T-cell (primary cell): ENCODE measurements at regions not wholly inside any gene's neighbourhood (a gene's known extent, or its start where the extent isn't known, plus 50 kb on each side); places are given as distances from the start of the nearest gene placed in this dataset.

Source experiments
- ATAC-seq, 4 experiments: fragments of 200-7000 bp in 3 of 4; fragments of 150-1000 bp in 1 of 4; cut with Tn5 transposase; replicated peaks in 1 of 4; 1 replicate in 3 of 4; 2 replicates in 1 of 4; pipeline ENCODE4 v1.10.0; 2021; ENCODE audit warnings: moderate library complexity in 3 of 4, mild to moderate bottlenecking in 2 of 4, moderate number of reproducible peaks in 1 of 4
- CTCF ChIA-PET, 2 donors: fragments of 300-600 bp; sonication (Branson Sonifier 250); formaldehyde crosslinking; loops; one replicate each; lab custom pipeline; 2022; ENCODE audit warnings: antibody characterized with exemption in 2 of 2; lab: Charles Lee
- POLR2A ChIA-PET, 2 donors: fragments of 300-600 bp; sonication (Branson Sonifier 250); formaldehyde crosslinking; loops; one replicate each; lab custom pipeline; 2022; ENCODE audit warnings: antibody characterized with exemption in 2 of 2; lab: Charles Lee
- DNase-seq, 35 experiments: peaks; one replicate each; pipeline versions ENCODE4 v3.0.0 to v3.0.0-alpha.2; 2013 to 2023
- H3K27ac ChIP-seq: one replicate; pipeline ENCODE4 v1.5.1; 2013; ENCODE audit warnings: low read length
- H3K27me3 ChIP-seq, 2 experiments: replicated peaks in 1 of 2; 1 replicate in 1 of 2; 2 replicates in 1 of 2; pipeline versions ENCODE4 v1.6.1 to v1.7.0; 2013; ENCODE audit warnings: low read length in 1 of 2, mixed read lengths in 1 of 2; ENCODE audit not compliant: control insufficient read depth in 2 of 2, insufficient read depth in 2 of 2; ENCODE audit errors: extremely low read depth in 1 of 2
- H3K36me3 ChIP-seq, 2 donors: 1 replicate in 1 of 2; 2 replicates in 1 of 2; pipeline versions ENCODE4 v1.6.1 to v1.7.0; 2013; ENCODE audit warnings: low read length in 1 of 2; ENCODE audit not compliant: control insufficient read depth in 2 of 2, insufficient read depth in 1 of 2; ENCODE audit errors: extremely low read depth in 1 of 2
- H3K4me1 ChIP-seq, 2 experiments: 1 replicate in 1 of 2; 2 replicates in 1 of 2; pipeline versions ENCODE4 v1.6.1 to v1.7.0; 2013; ENCODE audit warnings: low read length in 2 of 2, mixed read lengths in 1 of 2; ENCODE audit not compliant: insufficient read depth in 2 of 2, control insufficient read depth in 1 of 2; ENCODE audit errors: extremely low read depth in 1 of 2
- H3K4me3 ChIP-seq, 2 donors: 1 replicate in 1 of 2; 2 replicates in 1 of 2; pipeline versions ENCODE4 v1.5.1 to v1.7.0; 2013; ENCODE audit warnings: mild to moderate bottlenecking in 2 of 2, low read length in 1 of 2, moderate library complexity in 1 of 2; ENCODE audit not compliant: control insufficient read depth in 1 of 2; ENCODE audit errors: extremely low read depth in 1 of 2
- H3K9me3 ChIP-seq: 2 replicates; pipeline ENCODE4 v1.7.0; 2013
- H3K27ac Mint-ChIP-seq, 2 donors: one replicate each; pipeline ENCODE4 v1.8.0; 2020 to 2021; ENCODE audit warnings: mild to moderate bottlenecking in 2 of 2, mixed read lengths in 2 of 2
- H3K27me3 Mint-ChIP-seq, 2 donors: one replicate each; pipeline ENCODE4 v1.8.0; 2021 to 2022; ENCODE audit warnings: mixed read lengths in 2 of 2
- H3K36me3 Mint-ChIP-seq: one replicate; pipeline ENCODE4 v1.8.0; 2021; ENCODE audit warnings: mixed read lengths
- H3K4me1 Mint-ChIP-seq, 3 donors: one replicate each; pipeline ENCODE4 v1.8.0; 2020 to 2022; ENCODE audit warnings: mixed read lengths in 3 of 3, mild to moderate bottlenecking in 1 of 3
- H3K4me3 Mint-ChIP-seq, 3 donors: one replicate each; pipeline ENCODE4 v1.8.0; 2020 to 2022; ENCODE audit warnings: mild to moderate bottlenecking in 3 of 3, mixed read lengths in 3 of 3, moderate library complexity in 3 of 3
- H3K9me3 Mint-ChIP-seq, 3 donors: one replicate each; pipeline ENCODE4 v1.8.0; 2020 to 2022; ENCODE audit warnings: mixed read lengths in 3 of 3
- WGBS: methylation state at CpG from one replicate; pipeline ENCODE4 v1.1.5; 2013; ENCODE audit warnings: missing lambda C conversion rate; ENCODE audit not compliant: insufficient coverage; 5-methylcytosine and 5-hydroxymethylcytosine counted together

- Mint-ChIP-seq H3K4me1 (no peaks in the 10 kb centered on the region), H3K27me3 (no peaks in the 10 kb centered on the region), H3K36me3 (no peaks in the 10 kb centered on the region), H3K27ac (no peak overlapping the region), H3K4me3 (no peak overlapping the region), H3K9me3 (peaks cover 0 to 15% (median 2%) of the 10 kb centered on the region in 3 donors)
- no peak for ATAC-seq
- Histone ChIP-seq H3K4me3 (no peak overlapping the region), H3K4me1 (no peaks in the 10 kb centered on the region), H3K9me3 (no peaks in the 10 kb centered on the region), H3K27ac (no peak overlapping the region), H3K36me3 (no peaks in the 10 kb centered on the region), H3K27me3 (no peaks in the 10 kb centered on the region)
- ChIA-PET CTCF (no interaction called here), POLR2A (no interaction called here)
- no peak for DNase-seq
Measured at GRCh38 chr10:83555264-83555663, 584.0 kb upstream of the GHITM start.

- Histone ChIP-seq H3K9me3 (no peaks in the 10 kb centered on the region), H3K4me1 (no peaks in the 10 kb centered on the region), H3K4me3 (no peak overlapping the region), H3K27ac (no peak overlapping the region), H3K27me3 (no peaks in the 10 kb centered on the region), H3K36me3 (no peaks in the 10 kb centered on the region)
- no peak for DNase-seq
- ChIA-PET CTCF (no interaction called here), POLR2A (interaction anchor here in 1 of 2 donors (0.5 to 0.6 kb wide), 2 partner anchors 11 to 12 kb away, joined by 7 read pairs; no protein-coding TSS in a partner anchor)
- H3K9me3 Mint-ChIP-seq: peaks cover 0 to 20% (median 7%) of the 10 kb centered on the region in 3 donors
- no peaks in the 10 kb centered on the region for H3K36me3 Mint-ChIP-seq
- no peak overlapping the region for H3K4me3 Mint-ChIP-seq
- ATAC-seq: no peak
- H3K4me1 Mint-ChIP-seq: no peaks in the 10 kb centered on the region
- 97% methylated on average over 2 of the region's 3 CpGs for WGBS
- no peak overlapping the region for H3K27ac Mint-ChIP-seq
- no peaks in the 10 kb centered on the region for H3K27me3 Mint-ChIP-seq
Measured at GRCh38 chr10:83562381-83562780, 576.9 kb upstream of the GHITM start.

- Mint-ChIP-seq H3K4me3 (no peak overlapping the region), H3K4me1 (no peaks in the 10 kb centered on the region), H3K27ac (no peak overlapping the region), H3K36me3 (no peaks in the 10 kb centered on the region), H3K9me3 (peaks cover 0 to 16% (median 5%) of the 10 kb centered on the region in 3 donors), H3K27me3 (no peaks in the 10 kb centered on the region)
- Histone ChIP-seq H3K27ac (no peak overlapping the region), H3K4me3 (no peak overlapping the region), H3K27me3 (no peaks in the 10 kb centered on the region), H3K9me3 (no peaks in the 10 kb centered on the region), H3K36me3 (no peaks in the 10 kb centered on the region), H3K4me1 (no peaks in the 10 kb centered on the region)
- ChIA-PET CTCF (no interaction called here), POLR2A (no interaction called here)
- ATAC-seq (no peak), DNase-seq (no peak)
- WGBS: 96% methylated on average over 27 of the region's 32 CpGs
Measured at GRCh38 chr10:83564889-83565588, 574.3 kb upstream of the GHITM start.

- Histone ChIP-seq H3K4me1 (no peaks in the 10 kb centered on the region), H3K9me3 (no peaks in the 10 kb centered on the region), H3K27ac (no peak overlapping the region), H3K36me3 (no peaks in the 10 kb centered on the region), H3K4me3 (no peak overlapping the region), H3K27me3 (no peaks in the 10 kb centered on the region)
- ChIA-PET POLR2A (no interaction called here), CTCF (interaction anchor here in 1 of 2 donors (0.6 kb wide), 1 partner anchor 121 kb away, joined by 3 read pairs; no protein-coding TSS in a partner anchor)
- no peaks in the 10 kb centered on the region for H3K4me1 Mint-ChIP-seq
- no peak overlapping the region for H3K27ac Mint-ChIP-seq
- no peak overlapping the region for H3K4me3 Mint-ChIP-seq
- ATAC-seq (no peak), DNase-seq (no peak)
- H3K27me3 Mint-ChIP-seq: no peaks in the 10 kb centered on the region
- WGBS: no CpG with 5 or more reads among the region's 1 CpG
- peaks cover 0 to 9% (median under 1%) of the 10 kb centered on the region in 3 donors for H3K9me3 Mint-ChIP-seq
- H3K36me3 Mint-ChIP-seq: no peaks in the 10 kb centered on the region
Measured at GRCh38 chr10:83572036-83572435, 567.3 kb upstream of the GHITM start.

DNA sequence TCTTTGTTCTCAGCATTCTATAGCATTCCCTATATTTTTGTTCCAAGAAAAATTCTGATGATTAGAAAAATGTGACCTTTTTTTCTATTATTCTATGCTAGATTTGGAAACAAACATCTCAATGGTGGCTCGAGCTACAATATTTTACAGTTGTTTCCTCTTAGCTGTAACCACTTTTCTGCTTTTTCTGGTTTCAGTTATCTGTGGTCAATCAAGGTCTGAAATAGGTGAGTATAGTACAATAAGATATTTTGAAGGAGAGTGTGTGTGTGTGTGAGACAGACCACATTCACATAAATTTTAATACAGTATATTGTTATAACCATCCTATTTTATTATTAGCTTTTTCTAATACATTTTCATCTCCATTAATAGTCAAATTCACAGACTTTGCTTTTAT, 564.5 kb upstream of the GHITM start:
- no peaks in the 10 kb centered on the region for H3K27me3 ChIP-seq
- no peaks in the 10 kb centered on the region for H3K36me3 Mint-ChIP-seq
- ATAC-seq (no peak), DNase-seq (no peak)
- ChIA-PET POLR2A (no interaction called here), CTCF (no interaction called here)
- H3K4me3 ChIP-seq: no peak overlapping the region
- no CpG with 5 or more reads among the region's 1 CpG for WGBS
- H3K4me1 ChIP-seq: no peaks in the 10 kb centered on the region
- no peaks in the 10 kb centered on the region for H3K36me3 ChIP-seq
- no peaks in the 10 kb centered on the region for H3K9me3 ChIP-seq
- H3K27me3 Mint-ChIP-seq: no peaks in the 10 kb centered on the region
- no peaks in the 10 kb centered on the region for H3K4me1 Mint-ChIP-seq
- peaks cover 9 to 17% (median 14%) of the 10 kb centered on the region in 3 donors for H3K9me3 Mint-ChIP-seq
- no peak overlapping the region for H3K27ac ChIP-seq
- no peak overlapping the region for H3K4me3 Mint-ChIP-seq
- no peak overlapping the region for H3K27ac Mint-ChIP-seq

- no peaks in the 10 kb centered on the region for H3K9me3 ChIP-seq
- ChIA-PET POLR2A (no interaction called here), CTCF (no interaction called here)
- Mint-ChIP-seq H3K4me3 (no peak overlapping the region), H3K4me1 (no peaks in the 10 kb centered on the region), H3K27me3 (no peaks in the 10 kb centered on the region), H3K9me3 (peaks cover 9 to 14% (median 14%) of the 10 kb centered on the region in 3 donors), H3K36me3 (no peaks in the 10 kb centered on the region), H3K27ac (no peak overlapping the region)
- H3K4me3 ChIP-seq: no peak overlapping the region
- no peak overlapping the region for H3K27ac ChIP-seq
- no peaks in the 10 kb centered on the region for H3K27me3 ChIP-seq
- H3K36me3 ChIP-seq: no peaks in the 10 kb centered on the region
- no peak for ATAC-seq
- no CpG with 5 or more reads among the region's 2 CpGs for WGBS
- no peak for DNase-seq
- H3K4me1 ChIP-seq: no peaks in the 10 kb centered on the region
Measured at GRCh38 chr10:83577421-83577820, 561.9 kb upstream of the GHITM start.
